Mucosa of rectum (tissue), 2 donors: ENCODE measurements at regions not wholly inside any gene's neighbourhood (a gene's known extent, or its start where the extent isn't known, plus 50 kb on each side); places are given as distances from the start of the nearest gene placed in this dataset.

Experiments used
- H3K27ac ChIP-seq, 2 donors: one replicate each; pipeline ENCODE4 v1.7.0; 2013; ENCODE audit warnings: inconsistent platforms in 2 of 2, low read depth in 2 of 2, low read length in 2 of 2
- H3K27me3 ChIP-seq, 2 donors: one replicate each; pipeline ENCODE4 v1.7.0; 2013; ENCODE audit warnings: low read length in 2 of 2; ENCODE audit not compliant: control insufficient read depth in 2 of 2, insufficient read depth in 2 of 2
- H3K36me3 ChIP-seq, 2 donors: one replicate each; pipeline ENCODE4 v1.7.0; 2013; ENCODE audit warnings: low read length in 2 of 2; ENCODE audit not compliant: control insufficient read depth in 2 of 2, insufficient read depth in 2 of 2
- H3K4me1 ChIP-seq, 2 donors: one replicate each; pipeline ENCODE4 v1.7.0; 2013; ENCODE audit warnings: low read length in 2 of 2, mild to moderate bottlenecking in 1 of 2; ENCODE audit not compliant: control insufficient read depth in 2 of 2, insufficient read depth in 2 of 2
- H3K4me3 ChIP-seq, 2 donors: one replicate each; pipeline ENCODE4 v1.7.0; 2013; ENCODE audit warnings: low read length in 2 of 2
- H3K9ac ChIP-seq, 2 donors: one replicate each; pipeline ENCODE4 v1.7.0; 2013; ENCODE audit warnings: low read length in 2 of 2, low read depth in 1 of 2, mild to moderate bottlenecking in 1 of 2
- H3K9me3 ChIP-seq, 2 donors: one replicate each; pipeline ENCODE4 v1.7.0; 2013; ENCODE audit warnings: low read length in 2 of 2; ENCODE audit not compliant: control insufficient read depth in 2 of 2
- donor health status: healthy.
- donor health status: Normal muscosa, but diverticular disease.

DNA sequence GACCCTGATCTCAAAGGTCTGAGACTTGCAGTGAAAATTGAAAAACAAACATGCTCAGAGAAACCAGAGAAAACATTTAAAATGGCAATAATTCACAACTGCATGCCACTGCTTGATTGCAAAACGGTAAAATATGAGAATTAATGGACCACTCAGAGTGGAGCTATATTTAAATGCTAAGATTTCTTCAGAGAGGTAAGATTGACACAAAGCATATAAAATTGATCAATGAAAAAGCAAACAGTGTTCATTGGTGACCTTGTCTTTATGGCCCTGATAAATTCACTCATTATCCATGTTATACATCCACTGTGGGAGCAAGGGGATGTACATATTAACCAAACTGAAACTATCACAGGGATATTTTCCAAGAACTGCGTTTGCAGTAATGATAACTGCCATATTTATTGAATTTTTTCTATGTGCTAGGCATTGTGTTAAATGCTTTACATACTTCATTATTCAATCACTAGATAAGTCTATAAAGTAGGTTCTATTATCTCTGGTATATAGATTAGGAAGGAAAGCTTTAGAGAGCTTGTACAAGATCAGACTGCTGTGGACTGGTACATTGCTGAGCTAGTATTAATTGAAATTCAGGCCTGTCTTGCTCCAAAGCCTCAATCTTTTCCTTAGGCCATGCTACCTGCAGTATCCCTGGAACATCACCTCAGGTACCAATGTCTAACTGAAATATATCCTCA is 113.9 kb upstream of the LMO3 start:
- no peaks in the 10 kb centered on the region for H3K4me1 ChIP-seq
- no peaks in the 10 kb centered on the region for H3K27me3 ChIP-seq
- no peak overlapping the region for H3K9ac ChIP-seq
- no peak overlapping the region for H3K27ac ChIP-seq
- H3K36me3 ChIP-seq: no peaks in the 10 kb centered on the region
- H3K4me3 ChIP-seq: no peak overlapping the region
- H3K9me3 ChIP-seq: no peaks in the 10 kb centered on the region

DNA sequence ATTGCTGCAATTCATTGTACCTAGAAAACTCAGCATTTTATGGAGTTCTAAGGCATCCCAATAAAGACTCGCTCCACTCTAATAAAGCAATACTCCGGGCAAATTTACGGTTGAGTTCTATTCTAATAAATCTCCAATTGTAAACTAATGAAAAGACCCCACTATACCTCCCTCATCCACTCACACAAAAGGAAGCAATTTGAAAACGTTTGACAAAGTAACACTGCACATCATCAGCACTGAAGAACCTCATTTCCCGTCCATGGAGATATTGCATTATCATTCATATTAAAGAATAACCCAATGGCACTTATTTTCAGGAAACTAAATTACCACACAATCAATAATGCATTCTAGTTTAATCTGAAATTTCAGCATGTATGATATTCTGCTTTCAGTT is 111.0 kb upstream of the LMO3 start:
- H3K4me3 ChIP-seq: no peak overlapping the region
- no peaks in the 10 kb centered on the region for H3K9me3 ChIP-seq
- H3K4me1 ChIP-seq: no peaks in the 10 kb centered on the region
- no peak overlapping the region for H3K9ac ChIP-seq
- H3K27ac ChIP-seq: no peak overlapping the region
- H3K27me3 ChIP-seq: no peaks in the 10 kb centered on the region
- H3K36me3 ChIP-seq: no peaks in the 10 kb centered on the region

DNA sequence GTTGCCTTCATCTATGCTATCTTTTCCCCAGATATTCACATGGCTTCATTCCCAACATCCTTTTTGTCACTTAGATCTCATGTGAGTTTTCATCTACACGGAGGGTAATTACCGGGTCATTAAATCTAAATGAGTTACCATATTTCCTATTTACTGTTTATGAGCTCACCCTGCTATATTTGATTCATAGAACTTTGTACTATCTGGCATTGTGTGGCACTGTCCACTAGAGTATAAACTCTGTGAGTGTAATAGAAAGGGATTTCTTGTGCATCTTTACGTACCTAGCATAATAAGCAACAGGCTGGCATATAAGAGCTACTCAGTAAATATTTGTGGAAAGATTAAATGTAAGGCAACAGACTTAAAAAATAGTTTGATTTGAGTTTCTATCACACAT is 86.1 kb upstream of the LMO3 start:
- Histone ChIP-seq H3K9me3 (no peaks in the 10 kb centered on the region), H3K4me3 (no peak overlapping the region), H3K27ac (no peak overlapping the region), H3K36me3 (no peaks in the 10 kb centered on the region), H3K4me1 (no peaks in the 10 kb centered on the region), H3K9ac (no peak overlapping the region), H3K27me3 (no peaks in the 10 kb centered on the region)

DNA sequence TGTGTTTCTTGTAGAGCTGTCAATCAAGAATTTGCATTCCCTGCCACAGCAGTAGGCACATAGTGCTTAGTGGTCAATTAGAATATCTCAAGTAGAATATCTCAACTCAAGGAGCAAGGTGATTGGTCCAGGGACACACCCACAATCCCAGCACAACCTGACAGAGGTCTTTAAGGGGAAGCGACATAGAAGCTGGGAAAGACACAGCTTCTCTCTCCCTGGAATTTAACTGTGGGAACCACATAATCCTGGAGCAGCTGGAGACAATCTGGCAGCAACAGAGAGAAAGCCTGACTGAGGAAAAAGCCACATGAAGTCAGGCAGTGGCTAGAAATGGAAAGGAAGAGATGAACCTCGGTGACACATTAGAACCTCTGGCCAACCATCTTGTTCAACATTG is 85.7 kb upstream of the LMO3 start:
- Histone ChIP-seq H3K9me3 (no peaks in the 10 kb centered on the region), H3K9ac (no peak overlapping the region), H3K27me3 (no peaks in the 10 kb centered on the region), H3K27ac (no peak overlapping the region), H3K4me1 (no peaks in the 10 kb centered on the region), H3K4me3 (no peak overlapping the region), H3K36me3 (no peaks in the 10 kb centered on the region)

DNA sequence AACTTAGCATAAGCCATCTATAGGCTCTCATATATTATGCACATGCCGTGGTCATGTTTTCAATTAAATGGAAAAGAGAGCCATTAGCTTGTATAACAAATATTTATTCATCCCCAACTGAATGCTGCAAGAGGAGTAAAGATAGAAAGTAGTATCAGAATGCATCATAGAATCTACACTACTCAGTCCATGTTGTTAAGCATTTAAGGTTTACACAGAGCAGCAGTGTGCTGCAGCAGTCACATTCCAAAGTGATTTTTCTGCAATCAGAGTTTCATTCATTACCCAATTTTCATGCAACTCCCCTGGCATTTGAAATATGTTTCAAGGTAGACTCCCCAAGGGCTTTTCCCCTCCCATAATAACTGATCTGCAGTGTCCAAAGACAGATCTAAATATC is 82.2 kb upstream of the LMO3 start:
- H3K9me3 ChIP-seq: no peaks in the 10 kb centered on the region
- no peak overlapping the region for H3K4me3 ChIP-seq
- H3K27me3 ChIP-seq: no peaks in the 10 kb centered on the region
- no peak overlapping the region for H3K9ac ChIP-seq
- no peak overlapping the region for H3K27ac ChIP-seq
- no peaks in the 10 kb centered on the region for H3K36me3 ChIP-seq
- H3K4me1 ChIP-seq: no peaks in the 10 kb centered on the region

DNA sequence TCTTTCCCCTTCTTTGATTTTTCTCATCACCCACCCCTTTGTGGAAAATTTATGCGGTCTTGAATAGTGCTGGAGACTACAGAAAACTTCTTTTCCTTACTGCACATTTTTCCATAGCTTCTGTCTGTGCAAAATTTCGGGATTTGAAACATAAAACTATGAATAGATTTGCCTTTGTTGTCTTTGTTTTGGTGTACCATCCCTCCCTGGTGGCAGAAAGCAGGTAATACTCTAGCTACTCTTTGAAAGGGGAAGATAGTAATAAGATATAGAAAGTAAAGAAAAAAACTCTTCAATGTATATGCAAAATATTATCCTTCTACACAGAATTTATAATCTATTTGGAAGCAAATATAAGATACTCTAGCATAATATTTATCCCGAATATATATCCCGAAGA is 79.1 kb upstream of the LMO3 start:
- no peak overlapping the region for H3K4me3 ChIP-seq
- H3K27ac ChIP-seq: no peak overlapping the region
- H3K4me1 ChIP-seq: no peaks in the 10 kb centered on the region
- H3K36me3 ChIP-seq: no peaks in the 10 kb centered on the region
- no peaks in the 10 kb centered on the region for H3K9me3 ChIP-seq
- no peak overlapping the region for H3K9ac ChIP-seq
- no peaks in the 10 kb centered on the region for H3K27me3 ChIP-seq

DNA sequence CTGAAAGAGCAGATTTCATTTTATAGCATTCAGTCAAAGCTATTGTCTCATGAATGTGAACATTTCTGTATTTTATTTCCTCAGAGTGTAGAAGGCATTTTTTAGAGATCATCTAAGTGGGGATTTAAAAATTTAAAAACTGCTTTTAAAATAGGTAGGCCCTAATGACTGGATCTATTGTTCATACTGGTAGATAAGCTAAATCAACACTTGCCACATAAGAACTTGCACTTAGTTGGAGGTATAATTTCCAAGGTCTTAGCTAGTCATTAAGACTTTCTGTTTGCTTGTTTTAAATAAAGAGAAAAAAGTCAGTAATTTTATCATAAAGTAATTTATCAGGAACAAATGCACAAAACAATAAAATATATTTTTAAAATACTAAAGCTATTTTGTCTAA is 75.2 kb upstream of the LMO3 start:
- Histone ChIP-seq H3K4me1 (no peaks in the 10 kb centered on the region), H3K27ac (no peak overlapping the region), H3K4me3 (no peak overlapping the region), H3K36me3 (no peaks in the 10 kb centered on the region), H3K9ac (no peak overlapping the region), H3K9me3 (no peaks in the 10 kb centered on the region), H3K27me3 (no peaks in the 10 kb centered on the region)

DNA sequence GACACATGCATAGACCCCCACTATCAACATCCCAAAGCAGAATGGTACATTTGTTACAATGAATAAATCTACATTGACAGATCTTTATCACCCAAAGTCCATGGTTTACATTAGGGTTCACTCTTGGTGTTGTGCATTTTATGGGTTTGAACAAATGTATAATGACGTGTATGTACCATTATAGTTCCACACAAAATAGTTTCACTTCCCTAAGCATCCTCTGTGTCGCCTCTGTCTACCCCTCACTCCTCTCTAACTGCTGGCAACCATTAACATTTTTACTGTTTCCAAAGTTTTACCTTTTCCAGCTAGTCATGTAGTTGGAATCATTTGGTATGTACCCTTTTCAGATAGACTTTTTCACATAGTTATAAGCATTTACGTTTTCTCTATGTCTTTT is 69.5 kb upstream of the LMO3 start:
- Histone ChIP-seq H3K9ac (no peak overlapping the region), H3K27me3 (no peaks in the 10 kb centered on the region), H3K9me3 (no peaks in the 10 kb centered on the region), H3K36me3 (no peaks in the 10 kb centered on the region), H3K4me3 (no peak overlapping the region), H3K27ac (no peak overlapping the region), H3K4me1 (no peaks in the 10 kb centered on the region)

DNA sequence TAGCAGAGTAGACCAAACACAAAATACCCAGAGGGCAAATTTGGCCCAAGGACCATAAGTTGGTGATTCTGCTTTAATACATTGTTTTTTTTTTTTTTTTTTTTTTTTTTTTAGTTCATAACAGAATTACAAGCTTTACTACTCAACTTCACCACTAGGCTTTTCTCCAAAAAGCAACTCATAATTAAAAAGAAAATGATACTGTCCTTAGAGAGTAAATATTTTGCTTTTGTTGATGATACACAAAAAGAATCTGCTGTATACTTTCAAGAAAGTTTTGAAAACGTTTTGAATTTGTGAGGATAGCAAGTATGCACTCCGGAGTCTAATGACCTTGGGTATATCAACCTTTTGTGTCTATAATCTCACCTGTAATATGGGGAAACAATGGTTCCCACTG is 68.9 kb upstream of the LMO3 start:
- Histone ChIP-seq H3K9me3 (no peaks in the 10 kb centered on the region), H3K27ac (no peak overlapping the region), H3K27me3 (no peaks in the 10 kb centered on the region), H3K9ac (no peak overlapping the region), H3K4me3 (no peak overlapping the region), H3K4me1 (no peaks in the 10 kb centered on the region), H3K36me3 (no peaks in the 10 kb centered on the region)

DNA sequence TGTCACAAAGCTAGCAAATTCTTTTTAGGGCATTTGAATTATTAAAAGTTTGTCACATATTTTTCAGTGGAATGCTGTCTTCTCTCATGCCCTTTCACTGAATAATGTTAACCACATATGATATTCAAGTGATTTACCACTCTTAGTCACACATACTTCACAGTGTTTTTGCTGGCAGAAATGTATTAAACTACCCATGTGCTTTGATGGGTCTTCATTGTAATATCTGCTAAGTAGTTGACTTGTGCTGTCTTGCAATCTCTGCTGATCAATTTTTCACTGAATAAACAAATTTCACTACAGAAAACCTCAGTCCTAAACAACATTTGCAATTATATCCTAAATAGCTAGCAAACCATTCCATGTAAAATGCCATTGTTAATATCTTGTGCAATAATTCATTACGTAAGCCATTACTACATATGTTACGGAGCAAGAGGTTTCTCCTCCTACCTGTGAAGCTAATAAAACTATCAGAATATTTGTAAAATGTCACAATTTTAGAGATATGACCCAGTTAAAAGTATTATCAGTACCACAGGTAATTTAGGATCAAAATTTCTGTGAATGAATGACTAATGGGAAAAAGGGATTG is 64.6 kb upstream of the LMO3 start:
- Histone ChIP-seq H3K36me3 (no peaks in the 10 kb centered on the region), H3K4me3 (no peak overlapping the region), H3K9me3 (no peaks in the 10 kb centered on the region), H3K9ac (no peak overlapping the region), H3K4me1 (no peaks in the 10 kb centered on the region), H3K27ac (no peak overlapping the region), H3K27me3 (no peaks in the 10 kb centered on the region)
